Activated CD8-positive, alpha-beta memory T cell treated with anti-CD3 and anti-CD28 coated beads, Interleukin-2, amount 50 U/mL, for 1 hour (primary cell): ENCODE measurements at regions not wholly inside any gene's neighbourhood (a gene's known extent, or its start where the extent isn't known, plus 50 kb on each side); places are given as distances from the start of the nearest gene placed in this dataset.

Experiments used
- DNase-seq: peaks from one replicate; pipeline ENCODE4 v3.0.0-alpha.2; 2020; ENCODE audit errors: extremely low read depth

- DNase-seq: no peak
Measured at GRCh38 chr13:21318891-21319532, 140.1 kb downstream of the ZDHHC20 start.

DNA sequence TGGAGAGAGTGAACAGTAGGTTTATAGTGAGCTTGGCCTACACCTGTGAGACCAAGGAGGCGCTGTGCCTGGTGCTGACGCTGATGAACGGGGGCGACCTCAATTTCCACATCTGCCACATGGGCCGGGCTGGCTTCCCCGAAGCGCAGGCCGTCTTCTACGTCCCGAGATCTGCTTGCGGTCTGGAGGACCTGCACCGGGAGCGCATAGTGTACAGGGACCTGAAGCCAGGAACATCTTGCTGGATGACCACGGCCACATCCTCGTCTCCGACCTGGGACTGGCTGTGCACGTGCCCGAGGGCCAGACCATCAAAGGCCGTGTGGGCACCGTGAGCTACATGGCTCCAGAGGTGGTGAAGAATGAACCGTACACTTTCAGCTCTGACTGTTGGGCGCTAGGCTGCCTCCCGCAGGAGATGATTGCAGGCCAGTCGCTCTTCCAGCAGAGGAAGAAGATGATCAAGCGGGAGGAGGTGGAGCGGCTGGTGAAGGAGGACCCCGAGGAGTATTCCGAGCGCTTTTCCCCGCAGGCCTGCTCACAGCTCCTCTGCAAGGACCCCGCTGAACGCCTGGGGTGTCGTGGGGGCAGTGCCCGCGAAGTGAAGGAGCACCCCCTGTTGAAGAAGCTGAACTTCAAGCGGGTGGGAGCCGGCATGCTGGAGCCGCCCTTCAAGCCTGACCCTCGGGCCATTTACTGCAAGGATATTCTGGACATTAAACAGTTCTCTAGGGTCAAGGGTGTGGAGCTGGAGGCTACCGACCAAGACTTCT lies 139.0 kb downstream of the ZDHHC20 start:
- DNase-seq: no peak

DNA sequence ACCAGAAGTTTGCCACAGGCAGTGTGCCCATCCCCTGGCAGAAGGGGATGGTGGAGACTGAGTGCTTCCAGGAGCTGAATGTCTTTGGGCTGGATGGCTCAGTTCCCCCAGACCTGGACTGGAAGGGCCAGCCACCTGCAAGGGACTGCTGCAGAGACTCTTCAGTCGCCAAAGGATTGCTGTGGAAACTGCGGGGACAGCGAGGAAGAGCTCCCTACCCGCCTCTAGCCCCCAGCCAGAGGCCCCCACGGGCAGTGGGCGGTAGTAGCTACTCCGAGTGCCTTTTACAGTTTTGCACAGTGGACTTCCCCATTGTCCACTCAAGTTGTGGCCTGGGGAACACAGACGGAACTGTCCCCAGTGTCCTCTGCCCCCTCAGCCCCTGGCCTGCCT lies 138.5 kb downstream of the ZDHHC20 start:
- no peak for DNase-seq

GRCh38 chr13:21321269-21321668 lies 137.8 kb downstream of the ZDHHC20 start:
- DNase-seq: no peak

- no peak for DNase-seq
Measured at GRCh38 chr13:21322327-21322965, 136.7 kb downstream of the ZDHHC20 start.
